AG04450 (cell line): ENCODE measurements at regions not wholly inside any gene's neighbourhood (a gene's known extent, or its start where the extent isn't known, plus 50 kb on each side); places are given as distances from the start of the nearest gene placed in this dataset.

Source experiments
- CTCF ChIA-PET: fragments of 300-600, 350-600 bp; formaldehyde crosslinking; extraction: SDS; loops from one replicate; lab custom pipeline; 2022; ENCODE audit warnings: antibody characterized with exemption, inconsistent platforms; lab: Charles Lee
- POLR2A ChIA-PET: fragments of 350-600 bp; formaldehyde crosslinking; extraction: SDS; loops from one replicate; lab custom pipeline; 2021; ENCODE audit warnings: antibody characterized with exemption, inconsistent platforms; lab: Yijun Ruan, JAX
- DNase-seq: peaks from one replicate; pipeline ENCODE4 v3.0.0-alpha.2; 2011; ENCODE audit warnings: low read depth, low spot score
- H3K27ac ChIP-seq: one replicate; pipeline ENCODE4 v1.5.1; 2012; ENCODE audit warnings: low read depth, low read length, control low read depth
- H3K27me3 ChIP-seq: one replicate; pipeline ENCODE4 v1.6.0; 2012; ENCODE audit warnings: low read length; ENCODE audit not compliant: control insufficient read depth, insufficient read depth
- H3K4me3 ChIP-seq: 2 replicates; pipeline ENCODE4 v1.5.1; 2011; ENCODE audit warnings: mild to moderate bottlenecking, low read depth, low read length, control low read depth
- H3K9me3 ChIP-seq: 2 replicates; pipeline ENCODE4 v1.5.1; 2012; ENCODE audit warnings: low read length; ENCODE audit not compliant: control insufficient read depth, insufficient read depth
- TF ChIP-seq, protein P1 (sequence below): IDR thresholded peaks from 2 replicates; pipeline ENCODE4 v1.5.1; 2011; ENCODE audit warnings: low read depth, low read length, control low read depth, inconsistent platforms

DNA sequence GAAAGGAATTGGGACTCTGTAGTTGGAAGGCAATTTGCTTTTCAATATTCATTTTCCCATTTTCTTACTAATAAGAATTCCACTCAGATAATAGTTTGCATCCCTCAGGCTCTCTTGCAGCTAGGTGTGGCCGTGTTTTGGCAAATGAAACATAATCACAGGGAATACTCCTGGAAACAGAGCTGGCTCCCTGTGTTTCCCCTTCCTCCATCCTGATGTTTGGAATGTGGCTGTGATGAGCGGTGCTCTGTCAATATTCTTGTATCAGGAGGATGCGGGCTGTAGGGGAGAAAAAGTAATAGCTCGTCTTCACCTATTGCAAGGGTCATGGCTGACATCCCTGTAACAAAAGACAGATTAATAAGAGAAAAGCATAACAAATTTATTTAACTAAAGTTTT lies 271.0 kb downstream of the MYCN start:
- Histone ChIP-seq H3K27me3 (no peaks in the 10 kb centered on the region), H3K27ac (no peak overlapping the region), H3K9me3 (peaks cover 10% of the 10 kb centered on the region), H3K4me3 (no peak overlapping the region)
- no peak for DNase-seq
- ChIA-PET POLR2A (no interaction called here), CTCF (no interaction called here)
- TF ChIP-seq, protein P1, sequence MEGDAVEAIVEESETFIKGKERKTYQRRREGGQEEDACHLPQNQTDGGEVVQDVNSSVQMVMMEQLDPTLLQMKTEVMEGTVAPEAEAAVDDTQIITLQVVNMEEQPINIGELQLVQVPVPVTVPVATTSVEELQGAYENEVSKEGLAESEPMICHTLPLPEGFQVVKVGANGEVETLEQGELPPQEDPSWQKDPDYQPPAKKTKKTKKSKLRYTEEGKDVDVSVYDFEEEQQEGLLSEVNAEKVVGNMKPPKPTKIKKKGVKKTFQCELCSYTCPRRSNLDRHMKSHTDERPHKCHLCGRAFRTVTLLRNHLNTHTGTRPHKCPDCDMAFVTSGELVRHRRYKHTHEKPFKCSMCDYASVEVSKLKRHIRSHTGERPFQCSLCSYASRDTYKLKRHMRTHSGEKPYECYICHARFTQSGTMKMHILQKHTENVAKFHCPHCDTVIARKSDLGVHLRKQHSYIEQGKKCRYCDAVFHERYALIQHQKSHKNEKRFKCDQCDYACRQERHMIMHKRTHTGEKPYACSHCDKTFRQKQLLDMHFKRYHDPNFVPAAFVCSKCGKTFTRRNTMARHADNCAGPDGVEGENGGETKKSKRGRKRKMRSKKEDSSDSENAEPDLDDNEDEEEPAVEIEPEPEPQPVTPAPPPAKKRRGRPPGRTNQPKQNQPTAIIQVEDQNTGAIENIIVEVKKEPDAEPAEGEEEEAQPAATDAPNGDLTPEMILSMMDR, result no peak

DNA sequence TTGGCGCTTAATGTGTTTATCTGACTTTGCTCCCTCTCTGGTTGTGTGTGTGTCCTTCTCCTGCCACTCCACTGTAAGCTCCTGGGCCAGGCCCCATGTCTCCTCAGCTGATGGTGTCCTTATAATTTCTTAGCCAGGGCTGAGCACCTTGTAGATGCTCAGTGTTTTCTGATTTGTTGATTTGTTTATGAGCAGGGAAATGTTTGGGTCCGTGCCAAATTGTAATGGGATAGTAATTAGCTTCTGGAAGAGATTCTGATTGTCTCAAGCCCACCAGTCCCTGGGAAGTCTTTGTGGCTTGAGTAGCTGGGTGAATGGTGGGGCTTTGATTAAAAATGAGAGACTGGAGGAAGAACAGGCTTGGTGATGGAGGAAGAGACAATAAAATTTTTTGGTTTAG lies 270.5 kb downstream of the MYCN start:
- Histone ChIP-seq H3K27me3 (no peaks in the 10 kb centered on the region), H3K27ac (no peak overlapping the region), H3K9me3 (peaks cover 8% of the 10 kb centered on the region), H3K4me3 (no peak overlapping the region)
- no peak for DNase-seq
- POLR2A ChIA-PET, result no interaction called here
- CTCF ChIA-PET, result no interaction called here
- TF ChIP-seq, protein P1, result no peak

DNA sequence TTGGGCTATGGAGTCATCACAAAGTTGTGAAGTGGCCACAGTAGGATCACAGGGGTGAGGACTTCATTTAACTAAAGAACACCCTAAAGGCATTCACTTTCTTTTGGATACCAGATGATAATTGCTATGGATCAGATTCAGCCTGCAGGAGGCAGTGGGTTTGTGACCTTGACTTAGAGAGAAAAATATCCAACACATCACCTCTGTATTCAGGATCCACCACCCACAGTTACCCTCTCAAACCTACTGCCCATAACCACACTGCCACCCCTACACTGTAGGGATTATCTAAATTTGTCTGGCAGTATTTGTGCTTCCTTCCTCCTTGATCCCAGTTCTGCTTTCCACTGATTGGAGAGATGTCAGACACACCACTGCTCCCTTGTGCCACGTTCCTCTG lies 269.4 kb downstream of the MYCN start:
- H3K27me3 ChIP-seq, result no peaks in the 10 kb centered on the region
- CTCF ChIA-PET, result no interaction called here
- DNase-seq, result no peak

DNA sequence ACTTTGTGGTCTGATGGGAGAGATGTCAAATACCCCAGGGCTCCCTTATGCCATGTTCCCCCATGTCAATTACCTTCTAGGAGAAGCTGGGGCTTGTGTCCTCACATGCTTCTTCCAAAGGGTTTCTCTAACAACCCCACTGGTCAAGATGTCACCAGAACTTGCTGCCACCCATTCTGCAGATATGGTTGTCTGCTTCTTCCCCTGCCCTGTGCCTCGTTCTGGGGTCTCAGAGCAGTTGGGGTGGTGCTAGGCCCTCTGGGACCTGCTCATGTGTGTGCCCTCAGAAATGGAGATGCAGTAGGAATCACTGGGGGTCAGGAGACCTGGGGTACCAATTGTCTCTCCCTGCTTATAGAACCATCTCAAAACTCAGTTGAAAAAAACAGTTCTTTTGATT lies 268.6 kb downstream of the MYCN start:
- DNase-seq, result no peak
- no peak overlapping the region for H3K27ac ChIP-seq
- H3K27me3 ChIP-seq, result no peaks in the 10 kb centered on the region
- ChIA-PET POLR2A (no interaction called here), CTCF (no interaction called here)
- TF ChIP-seq, protein P1, result no peak
- no peak overlapping the region for H3K4me3 ChIP-seq
- H3K9me3 ChIP-seq, result peaks cover 18% of the 10 kb centered on the region

More for the DNA sequence above, 269.4 kb downstream of the MYCN start:
- no peak overlapping the region for H3K4me3 ChIP-seq
- H3K9me3 ChIP-seq, result peaks cover 9% of the 10 kb centered on the region
- TF ChIP-seq, protein P1, result no peak
- POLR2A ChIA-PET, result no interaction called here
- no peak overlapping the region for H3K27ac ChIP-seq

DNA sequence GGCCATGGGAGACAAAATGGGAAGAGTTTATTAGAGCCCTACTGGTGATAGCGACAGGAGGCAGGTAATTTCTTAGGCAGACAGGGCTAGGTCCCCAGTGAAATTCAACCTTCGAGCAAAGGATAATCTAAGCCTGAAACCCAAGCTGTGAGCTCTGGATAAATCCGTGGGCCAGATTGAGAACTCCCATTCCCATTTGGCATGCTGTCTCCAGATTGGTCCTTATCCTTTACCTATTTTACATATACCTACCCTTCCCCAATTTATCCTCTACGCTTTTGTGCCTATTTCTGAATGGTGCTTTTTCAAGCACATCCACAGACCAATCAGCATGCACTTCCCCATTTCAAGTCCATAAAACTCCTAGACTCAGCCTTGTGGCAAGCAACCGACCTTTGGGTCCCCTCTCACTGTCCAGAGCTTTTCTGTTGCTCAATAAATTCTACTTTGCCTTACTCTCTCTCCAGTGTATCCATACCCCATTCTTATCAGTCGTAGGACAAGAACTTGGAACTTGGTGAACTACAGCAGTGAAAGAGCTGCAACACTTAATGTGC lies 268.0 kb downstream of the MYCN start:
- Histone ChIP-seq H3K27me3 (no peaks in the 10 kb centered on the region), H3K27ac (no peak overlapping the region), H3K9me3 (peaks cover 23% of the 10 kb centered on the region), H3K4me3 (no peak overlapping the region)
- TF ChIP-seq, protein P1, result no peak
- DNase-seq, result no peak
- ChIA-PET CTCF (no interaction called here), POLR2A (no interaction called here)
